Mammary epithelial cell (primary cell): ENCODE measurements at regions not wholly inside any gene's neighbourhood (a gene's known extent, or its start where the extent isn't known, plus 50 kb on each side); places are given as distances from the start of the nearest gene placed in this dataset.

Experiments
- EZH2 ChIP-seq: IDR thresholded peaks from 2 replicates; pipeline ENCODE4 v1.6.1; 2012; ENCODE audit warnings: low read length, inconsistent platforms, borderline replicate concordance
- TF ChIP-seq, protein P1 (sequence below), 2 donors: IDR thresholded peaks in 1 of 2; conservative IDR thresholded peaks in 1 of 2; 2 replicates each; pipeline ENCODE4 v1.5.1; 2011 to 2012; ENCODE audit warnings: inconsistent platforms in 2 of 2, low read length in 2 of 2, mild to moderate bottlenecking in 2 of 2, control low read depth in 1 of 2, low read depth in 1 of 2; ENCODE audit not compliant: insufficient read depth in 1 of 2; ENCODE audit errors: extremely low read depth in 1 of 2

DNA sequence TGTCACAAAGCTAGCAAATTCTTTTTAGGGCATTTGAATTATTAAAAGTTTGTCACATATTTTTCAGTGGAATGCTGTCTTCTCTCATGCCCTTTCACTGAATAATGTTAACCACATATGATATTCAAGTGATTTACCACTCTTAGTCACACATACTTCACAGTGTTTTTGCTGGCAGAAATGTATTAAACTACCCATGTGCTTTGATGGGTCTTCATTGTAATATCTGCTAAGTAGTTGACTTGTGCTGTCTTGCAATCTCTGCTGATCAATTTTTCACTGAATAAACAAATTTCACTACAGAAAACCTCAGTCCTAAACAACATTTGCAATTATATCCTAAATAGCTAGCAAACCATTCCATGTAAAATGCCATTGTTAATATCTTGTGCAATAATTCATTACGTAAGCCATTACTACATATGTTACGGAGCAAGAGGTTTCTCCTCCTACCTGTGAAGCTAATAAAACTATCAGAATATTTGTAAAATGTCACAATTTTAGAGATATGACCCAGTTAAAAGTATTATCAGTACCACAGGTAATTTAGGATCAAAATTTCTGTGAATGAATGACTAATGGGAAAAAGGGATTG is 64.6 kb upstream of the LMO3 start:
- TF ChIP-seq, protein P1, sequence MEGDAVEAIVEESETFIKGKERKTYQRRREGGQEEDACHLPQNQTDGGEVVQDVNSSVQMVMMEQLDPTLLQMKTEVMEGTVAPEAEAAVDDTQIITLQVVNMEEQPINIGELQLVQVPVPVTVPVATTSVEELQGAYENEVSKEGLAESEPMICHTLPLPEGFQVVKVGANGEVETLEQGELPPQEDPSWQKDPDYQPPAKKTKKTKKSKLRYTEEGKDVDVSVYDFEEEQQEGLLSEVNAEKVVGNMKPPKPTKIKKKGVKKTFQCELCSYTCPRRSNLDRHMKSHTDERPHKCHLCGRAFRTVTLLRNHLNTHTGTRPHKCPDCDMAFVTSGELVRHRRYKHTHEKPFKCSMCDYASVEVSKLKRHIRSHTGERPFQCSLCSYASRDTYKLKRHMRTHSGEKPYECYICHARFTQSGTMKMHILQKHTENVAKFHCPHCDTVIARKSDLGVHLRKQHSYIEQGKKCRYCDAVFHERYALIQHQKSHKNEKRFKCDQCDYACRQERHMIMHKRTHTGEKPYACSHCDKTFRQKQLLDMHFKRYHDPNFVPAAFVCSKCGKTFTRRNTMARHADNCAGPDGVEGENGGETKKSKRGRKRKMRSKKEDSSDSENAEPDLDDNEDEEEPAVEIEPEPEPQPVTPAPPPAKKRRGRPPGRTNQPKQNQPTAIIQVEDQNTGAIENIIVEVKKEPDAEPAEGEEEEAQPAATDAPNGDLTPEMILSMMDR (conservative IDR thresholded peaks at IDR 0.05 in 1 of 2, IDR thresholded peaks at IDR 0.05 in 1 of 2; ENCODE audit: extremely low read depth in 1 of 2, insufficient read depth in 1 of 2, low read depth in 1 of 2, low read length in 2 of 2), result no peak
- no peak for TF ChIP-seq EZH2
